Glutamatergic neuron (in vitro differentiated cells): ENCODE measurements at regions not wholly inside any gene's neighbourhood (a gene's known extent, or its start where the extent isn't known, plus 50 kb on each side); places are given as distances from the start of the nearest gene placed in this dataset.

Experiments used
- DNase-seq: peaks from one replicate; pipeline ENCODE4 v3.0.0; 2022
- H3K27ac Mint-ChIP-seq: one replicate; pipeline ENCODE4 v1.8.0; 2020; ENCODE audit warnings: mild to moderate bottlenecking, mixed read lengths, inconsistent platforms; ENCODE audit not compliant: unreplicated experiment
- H3K27me3 Mint-ChIP-seq: one replicate; pipeline ENCODE4 v1.8.0; 2020; ENCODE audit warnings: mild to moderate bottlenecking, moderate library complexity, mixed read lengths, inconsistent platforms; ENCODE audit not compliant: unreplicated experiment
- H3K36me3 Mint-ChIP-seq: one replicate; pipeline ENCODE4 v1.8.0; 2020; ENCODE audit warnings: mild to moderate bottlenecking, mixed read lengths, inconsistent platforms; ENCODE audit not compliant: unreplicated experiment
- H3K4me1 Mint-ChIP-seq: one replicate; pipeline ENCODE4 v1.8.0; 2020; ENCODE audit warnings: mild to moderate bottlenecking, low read depth, mixed read lengths, inconsistent platforms; ENCODE audit not compliant: unreplicated experiment
- H3K4me3 Mint-ChIP-seq: one replicate; pipeline ENCODE4 v1.8.0; 2020; ENCODE audit warnings: mild to moderate bottlenecking, mixed read lengths, inconsistent platforms; ENCODE audit not compliant: unreplicated experiment
- H3K9me3 Mint-ChIP-seq: one replicate; pipeline ENCODE4 v1.8.0; 2020; ENCODE audit warnings: mild to moderate bottlenecking, moderate library complexity, mixed read lengths, inconsistent platforms; ENCODE audit not compliant: unreplicated experiment
- TF ChIP-seq, protein P1 (sequence below): fragments of 200-600 bp; sonication (generic); IDR thresholded peaks from one replicate; pipeline ENCODE4 v1.5.0; 2021; ENCODE audit not compliant: partially characterized antibody, unreplicated experiment

GRCh38 chr2:47295981-47296635 is 73.0 kb upstream of the EPCAM start:
- H3K36me3 Mint-ChIP-seq: no peaks in the 10 kb centered on the region
- H3K27ac Mint-ChIP-seq: no peak overlapping the region
- TF ChIP-seq, protein P1, sequence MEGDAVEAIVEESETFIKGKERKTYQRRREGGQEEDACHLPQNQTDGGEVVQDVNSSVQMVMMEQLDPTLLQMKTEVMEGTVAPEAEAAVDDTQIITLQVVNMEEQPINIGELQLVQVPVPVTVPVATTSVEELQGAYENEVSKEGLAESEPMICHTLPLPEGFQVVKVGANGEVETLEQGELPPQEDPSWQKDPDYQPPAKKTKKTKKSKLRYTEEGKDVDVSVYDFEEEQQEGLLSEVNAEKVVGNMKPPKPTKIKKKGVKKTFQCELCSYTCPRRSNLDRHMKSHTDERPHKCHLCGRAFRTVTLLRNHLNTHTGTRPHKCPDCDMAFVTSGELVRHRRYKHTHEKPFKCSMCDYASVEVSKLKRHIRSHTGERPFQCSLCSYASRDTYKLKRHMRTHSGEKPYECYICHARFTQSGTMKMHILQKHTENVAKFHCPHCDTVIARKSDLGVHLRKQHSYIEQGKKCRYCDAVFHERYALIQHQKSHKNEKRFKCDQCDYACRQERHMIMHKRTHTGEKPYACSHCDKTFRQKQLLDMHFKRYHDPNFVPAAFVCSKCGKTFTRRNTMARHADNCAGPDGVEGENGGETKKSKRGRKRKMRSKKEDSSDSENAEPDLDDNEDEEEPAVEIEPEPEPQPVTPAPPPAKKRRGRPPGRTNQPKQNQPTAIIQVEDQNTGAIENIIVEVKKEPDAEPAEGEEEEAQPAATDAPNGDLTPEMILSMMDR: no peak
- peaks cover 3% of the 10 kb centered on the region for H3K27me3 Mint-ChIP-seq
- DNase-seq: no peak
- peaks cover 3% of the 10 kb centered on the region for H3K4me1 Mint-ChIP-seq
- H3K4me3 Mint-ChIP-seq: no peak overlapping the region
- H3K9me3 Mint-ChIP-seq: no peaks in the 10 kb centered on the region

DNA sequence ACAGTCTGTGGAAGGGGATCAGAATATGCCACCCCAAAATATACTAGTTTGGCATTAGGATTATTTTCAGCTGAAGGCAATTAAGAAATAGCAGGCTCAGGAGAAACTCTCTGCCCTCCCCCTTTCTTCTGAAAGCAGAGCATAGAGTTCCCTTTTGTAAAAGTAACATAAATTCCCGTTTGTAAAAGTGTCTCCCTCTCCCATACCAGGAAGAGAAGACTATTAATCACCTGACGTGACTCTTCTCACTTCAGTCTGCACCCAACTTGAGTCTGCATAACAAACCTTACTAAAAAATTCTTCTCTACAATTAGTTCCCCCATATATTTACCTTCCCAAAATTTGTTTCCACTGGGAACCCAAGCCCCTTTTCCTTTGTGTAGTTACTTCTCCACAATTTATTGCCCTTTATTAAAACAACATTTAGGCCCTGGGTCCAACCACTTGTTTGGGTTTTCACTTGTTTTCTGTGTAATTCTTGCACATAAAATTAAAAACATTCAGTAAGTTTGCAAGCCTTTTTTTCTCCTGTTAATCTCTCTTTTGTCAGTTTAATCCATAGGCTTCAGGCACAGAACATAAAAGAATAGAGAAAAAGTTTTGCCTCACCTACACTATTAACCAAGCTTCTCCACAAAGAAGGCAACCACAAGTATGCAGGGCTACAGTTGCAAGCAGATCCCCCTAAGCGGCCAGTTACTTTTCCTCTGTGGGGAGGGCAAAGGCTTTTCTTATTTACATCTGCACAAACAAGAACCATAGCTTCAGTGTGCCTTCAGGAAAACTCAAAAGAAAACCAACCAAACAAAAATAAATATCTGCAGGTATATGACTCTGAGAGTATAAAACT is 73.8 kb upstream of the EPCAM start:
- TF ChIP-seq, protein P1: no peak
- no peaks in the 10 kb centered on the region for H3K36me3 Mint-ChIP-seq
- peaks cover 3% of the 10 kb centered on the region for H3K4me1 Mint-ChIP-seq
- no peak overlapping the region for H3K27ac Mint-ChIP-seq
- no peak overlapping the region for H3K4me3 Mint-ChIP-seq
- H3K27me3 Mint-ChIP-seq: peaks cover 2% of the 10 kb centered on the region
- H3K9me3 Mint-ChIP-seq: no peaks in the 10 kb centered on the region
- DNase-seq: no peak

- peaks cover 3% of the 10 kb centered on the region for H3K4me1 Mint-ChIP-seq
- no peaks in the 10 kb centered on the region for H3K36me3 Mint-ChIP-seq
Observed at GRCh38 chr2:47293976-47294375, 75.1 kb upstream of the EPCAM start.

GRCh38 chr2:47288864-47289263 is 80.2 kb upstream of the EPCAM start:
- H3K27me3 Mint-ChIP-seq: no peaks in the 10 kb centered on the region
- DNase-seq: no peak
- H3K36me3 Mint-ChIP-seq: no peaks in the 10 kb centered on the region
- no peak overlapping the region for H3K4me3 Mint-ChIP-seq
- no peak overlapping the region for H3K27ac Mint-ChIP-seq
- TF ChIP-seq, protein P1: no peak
- no peaks in the 10 kb centered on the region for H3K4me1 Mint-ChIP-seq
- no peaks in the 10 kb centered on the region for H3K9me3 Mint-ChIP-seq

More at GRCh38 chr2:47293976-47294375, 75.1 kb upstream of the EPCAM start:
- Mint-ChIP-seq H3K27ac (no peak overlapping the region), H3K9me3 (no peaks in the 10 kb centered on the region), H3K4me3 (no peak overlapping the region), H3K27me3 (peaks cover 2% of the 10 kb centered on the region)
- no peak for DNase-seq
- TF ChIP-seq, protein P1: no peak

DNA sequence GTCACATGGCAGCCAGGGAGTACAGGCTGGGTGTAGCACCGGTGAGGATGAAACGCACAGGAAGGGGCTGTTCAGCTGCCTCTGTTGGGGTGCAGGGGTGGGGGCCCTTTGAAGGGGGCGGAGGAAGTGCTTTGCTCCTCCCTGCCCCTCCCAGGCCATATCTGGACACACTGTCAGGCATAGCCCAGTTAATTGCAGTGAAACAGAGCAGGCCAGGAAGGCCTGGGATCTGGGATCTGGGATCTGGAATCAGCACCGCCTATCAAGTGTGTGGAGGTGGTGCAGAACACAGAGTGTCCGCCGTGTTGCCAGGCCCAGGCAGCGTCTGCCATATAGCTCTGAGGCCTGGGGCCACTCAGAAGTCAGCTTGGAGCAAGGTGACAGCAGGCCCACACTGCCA is 85.5 kb upstream of the EPCAM start:
- no peak for DNase-seq
- H3K4me3 Mint-ChIP-seq: no peak overlapping the region
- H3K27me3 Mint-ChIP-seq: no peaks in the 10 kb centered on the region
- no peaks in the 10 kb centered on the region for H3K9me3 Mint-ChIP-seq
- H3K27ac Mint-ChIP-seq: no peak overlapping the region
- TF ChIP-seq, protein P1: no peak
- H3K4me1 Mint-ChIP-seq: no peaks in the 10 kb centered on the region
- peaks cover 6% of the 10 kb centered on the region for H3K36me3 Mint-ChIP-seq
